ENCODE measurements at regions not wholly inside any gene's neighbourhood (a gene's known extent, or its start where the extent isn't known, plus 50 kb on each side); places are given as distances from the start of the nearest gene placed in this dataset.

GRCh38 chr12:77189458-77189857 is 124.1 kb upstream of the E2F7 start:
- TF ChIP-seq, protein P1, sequence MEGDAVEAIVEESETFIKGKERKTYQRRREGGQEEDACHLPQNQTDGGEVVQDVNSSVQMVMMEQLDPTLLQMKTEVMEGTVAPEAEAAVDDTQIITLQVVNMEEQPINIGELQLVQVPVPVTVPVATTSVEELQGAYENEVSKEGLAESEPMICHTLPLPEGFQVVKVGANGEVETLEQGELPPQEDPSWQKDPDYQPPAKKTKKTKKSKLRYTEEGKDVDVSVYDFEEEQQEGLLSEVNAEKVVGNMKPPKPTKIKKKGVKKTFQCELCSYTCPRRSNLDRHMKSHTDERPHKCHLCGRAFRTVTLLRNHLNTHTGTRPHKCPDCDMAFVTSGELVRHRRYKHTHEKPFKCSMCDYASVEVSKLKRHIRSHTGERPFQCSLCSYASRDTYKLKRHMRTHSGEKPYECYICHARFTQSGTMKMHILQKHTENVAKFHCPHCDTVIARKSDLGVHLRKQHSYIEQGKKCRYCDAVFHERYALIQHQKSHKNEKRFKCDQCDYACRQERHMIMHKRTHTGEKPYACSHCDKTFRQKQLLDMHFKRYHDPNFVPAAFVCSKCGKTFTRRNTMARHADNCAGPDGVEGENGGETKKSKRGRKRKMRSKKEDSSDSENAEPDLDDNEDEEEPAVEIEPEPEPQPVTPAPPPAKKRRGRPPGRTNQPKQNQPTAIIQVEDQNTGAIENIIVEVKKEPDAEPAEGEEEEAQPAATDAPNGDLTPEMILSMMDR (IDR thresholded peaks at IDR 0.05) = no peak
- TF ChIP-seq EZH2 (IDR thresholded peaks at IDR 0.05; ENCODE audit: borderline replicate concordance, insufficient read depth, low read depth, low read length, poor library complexity, severe bottlenecking) = no peak
